NCI-H146 (cell line): ENCODE measurements at regions not wholly inside any gene's neighbourhood (a gene's known extent, or its start where the extent isn't known, plus 50 kb on each side); places are given as distances from the start of the nearest gene placed in this dataset.

Experiments
- DNase-seq: peaks from one replicate; lab custom pipeline; 2025; lab: John Stamatoyannopoulos, UW

GRCh38 chr1:199161766-199162303 is 523.0 kb downstream of the PTPRC start:
- no peak for DNase-seq

GRCh38 chr1:199163267-199163666 is 524.4 kb downstream of the PTPRC start:
- no peak for DNase-seq

- no peak for DNase-seq
Observed at GRCh38 chr1:199163670-199164069, 524.8 kb downstream of the PTPRC start.

GRCh38 chr1:199167460-199167859 is 528.6 kb downstream of the PTPRC start:
- DNase-seq, result no peak

GRCh38 chr1:199168888-199169585 is 530.2 kb downstream of the PTPRC start:
- no peak for DNase-seq

GRCh38 chr1:199170711-199171110 is 531.9 kb downstream of the PTPRC start:
- no peak for DNase-seq

- DNase-seq, result no peak
Observed at GRCh38 chr1:199172171-199173124, 533.6 kb downstream of the PTPRC start.

- no peak for DNase-seq
Observed at GRCh38 chr1:199173356-199173755, 534.5 kb downstream of the PTPRC start.

GRCh38 chr1:199174336-199174735 is 535.5 kb downstream of the PTPRC start:
- DNase-seq, result no peak

GRCh38 chr1:199176713-199177112 is 537.9 kb downstream of the PTPRC start:
- no peak for DNase-seq

- DNase-seq, result no peak
Observed at GRCh38 chr1:199177241-199177640, 538.4 kb downstream of the PTPRC start.

GRCh38 chr1:199178646-199179045 is 539.8 kb downstream of the PTPRC start:
- DNase-seq, result no peak

GRCh38 chr1:199182186-199182843 is 543.5 kb downstream of the PTPRC start:
- DNase-seq, result no peak

- DNase-seq, result no peak
Observed at GRCh38 chr1:199184180-199184579, 545.3 kb downstream of the PTPRC start.

- DNase-seq, result no peak
Observed at GRCh38 chr1:199194862-199195261, 556.0 kb downstream of the PTPRC start.

GRCh38 chr1:199197695-199198094 is 558.9 kb downstream of the PTPRC start:
- DNase-seq, result no peak

- no peak for DNase-seq
Observed at GRCh38 chr1:199202331-199202730, 563.5 kb downstream of the PTPRC start.

GRCh38 chr1:199204231-199204630 is 565.4 kb downstream of the PTPRC start:
- DNase-seq, result peak; percentile 28

- no peak for DNase-seq
Observed at GRCh38 chr1:199205740-199206441, 567.1 kb downstream of the PTPRC start.

- DNase-seq, result no peak
Observed at GRCh38 chr1:199208847-199209246, 570.0 kb downstream of the PTPRC start.

- DNase-seq, result peak; percentile 67
Observed at GRCh38 chr1:199218065-199218464, 579.2 kb downstream of the PTPRC start.

- no peak for DNase-seq
Observed at GRCh38 chr1:199218533-199218932, 579.7 kb downstream of the PTPRC start.
